Muscle of leg (tissue), 3 donors: ENCODE measurements at regions not wholly inside any gene's neighbourhood (a gene's known extent, or its start where the extent isn't known, plus 50 kb on each side); places are given as distances from the start of the nearest gene placed in this dataset.
"Not testable (repeated sequence)": the region's sequence is repeated elsewhere in the genome, so short reads cannot be mapped to it uniquely, and the experiment has no call there.

ENCODE experiments used
- DNase-seq: peaks from one replicate; pipeline ENCODE4 v3.0.0; 2013
- H3K27ac ChIP-seq: one replicate; pipeline ENCODE4 v1.5.1; 2013; ENCODE audit warnings: mild to moderate bottlenecking, low read length, control low read depth
- H3K27me3 ChIP-seq: one replicate; pipeline ENCODE4 v1.6.1; 2013; ENCODE audit warnings: low read length; ENCODE audit not compliant: control insufficient read depth, insufficient read depth
- H3K36me3 ChIP-seq: one replicate; pipeline ENCODE4 v1.6.1; 2013; ENCODE audit warnings: low read length; ENCODE audit not compliant: control insufficient read depth, insufficient read depth
- H3K4me1 ChIP-seq: one replicate; pipeline ENCODE4 v1.6.1; 2013; ENCODE audit warnings: low read length; ENCODE audit not compliant: control insufficient read depth, insufficient read depth
- H3K4me3 ChIP-seq: one replicate; pipeline ENCODE4 v1.5.1; 2013; ENCODE audit warnings: low read length, control low read depth
- H3K9me3 ChIP-seq: replicated peaks from 2 replicates; pipeline ENCODE4 v1.6.1; 2013; ENCODE audit warnings: low read depth, low read length; ENCODE audit not compliant: control insufficient read depth
- WGBS: methylation state at CpG from one replicate; pipeline ENCODE4 v1.1.5; 2013; ENCODE audit warnings: missing lambda C conversion rate; ENCODE audit not compliant: insufficient coverage; 5-methylcytosine and 5-hydroxymethylcytosine counted together

DNA sequence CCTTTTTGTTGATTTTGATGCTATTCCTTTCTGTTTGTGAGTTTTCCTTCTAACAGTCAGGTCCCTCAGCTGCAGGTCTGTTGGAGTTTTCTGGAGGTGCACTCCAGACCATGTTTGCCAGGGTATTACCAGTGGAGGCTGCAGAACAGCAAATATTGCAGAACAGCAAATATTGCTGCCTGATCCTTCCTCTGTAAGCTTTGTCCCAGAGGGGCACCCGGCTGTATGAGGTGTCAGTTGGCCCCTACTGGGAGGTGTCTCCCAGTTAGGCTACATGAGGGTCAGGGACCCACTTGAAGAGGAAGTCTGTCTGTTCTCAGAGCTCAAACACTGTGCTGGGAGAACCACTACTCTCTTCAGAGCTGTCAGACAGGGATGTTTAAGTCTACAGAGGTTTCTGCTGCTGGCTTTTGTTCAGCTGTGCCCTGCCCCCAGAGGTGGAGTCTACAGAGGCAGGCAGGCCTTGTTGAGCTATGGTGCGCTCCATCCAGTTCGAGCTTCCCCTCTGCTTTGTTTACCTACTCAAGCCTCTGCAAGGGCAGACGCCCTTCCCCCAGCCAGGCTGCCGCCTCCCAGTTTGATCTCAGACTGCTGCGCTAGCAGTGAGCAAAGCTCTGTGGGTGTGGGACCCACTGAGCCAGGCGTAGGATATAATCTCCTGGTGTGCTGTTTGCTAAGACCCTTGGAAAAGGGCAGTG is 70.3 kb upstream of the CECR2 start:
- not testable (repeated sequence) for H3K9me3 ChIP-seq, H3K27ac ChIP-seq, DNase-seq, H3K36me3 ChIP-seq, H3K4me3 ChIP-seq, H3K27me3 ChIP-seq, H3K4me1 ChIP-seq
- 92% methylated on average over 6 of the region's 7 CpGs for WGBS

DNA sequence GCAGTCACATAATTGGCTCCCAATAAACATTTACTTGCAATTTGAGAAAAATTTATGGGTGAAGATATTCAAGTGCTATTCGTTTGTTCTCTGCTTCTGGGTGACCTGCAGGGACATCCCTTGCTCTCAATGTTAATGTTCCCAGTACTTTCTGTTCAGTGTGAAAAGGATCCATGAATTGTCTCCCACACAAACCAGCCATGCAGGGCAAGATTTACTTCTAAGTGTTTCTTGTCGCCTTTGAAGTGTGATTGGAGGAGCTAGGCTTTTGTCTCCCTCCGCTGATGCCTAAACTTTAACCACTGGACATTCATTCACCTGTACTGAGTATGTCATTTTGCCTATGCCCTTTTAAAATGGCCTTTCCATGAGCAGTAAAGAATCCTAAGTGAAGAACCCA is 66.4 kb upstream of the ADA2 start:
- H3K27me3 ChIP-seq: no peaks in the 10 kb centered on the region
- H3K27ac ChIP-seq: no peak overlapping the region
- WGBS: no CpG with 5 or more reads among the region's 3 CpGs
- H3K9me3 ChIP-seq: no peaks in the 10 kb centered on the region
- no peak for DNase-seq
- H3K36me3 ChIP-seq: no peaks in the 10 kb centered on the region
- no peak overlapping the region for H3K4me3 ChIP-seq
- H3K4me1 ChIP-seq: peaks cover 3% of the 10 kb centered on the region

DNA sequence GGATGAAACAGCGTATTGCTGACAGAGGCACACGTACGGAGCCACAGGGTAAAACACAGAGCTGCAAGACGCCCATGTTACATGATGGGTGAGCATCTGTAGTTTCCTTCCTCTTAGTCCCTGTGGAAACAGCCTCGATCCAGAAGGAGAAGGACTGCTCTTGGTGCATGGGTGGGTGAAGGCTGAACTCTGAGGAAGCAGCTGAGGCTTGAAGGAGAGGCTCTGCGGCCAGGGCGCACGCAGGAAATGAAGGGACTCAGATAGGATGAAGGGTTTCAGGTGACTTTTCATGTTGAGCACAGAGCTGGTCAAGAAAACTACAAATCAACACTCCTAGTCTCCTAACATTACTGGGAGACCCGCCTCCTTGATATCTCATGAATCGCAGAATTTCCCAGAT is 65.7 kb upstream of the ADA2 start:
- Histone ChIP-seq H3K36me3 (no peaks in the 10 kb centered on the region), H3K4me3 (no peak overlapping the region), H3K4me1 (peaks cover 3% of the 10 kb centered on the region), H3K27me3 (no peaks in the 10 kb centered on the region), H3K27ac (no peak overlapping the region), H3K9me3 (no peaks in the 10 kb centered on the region)
- no peak for DNase-seq
- WGBS: 68% methylated on average over 4 of the region's 10 CpGs

DNA sequence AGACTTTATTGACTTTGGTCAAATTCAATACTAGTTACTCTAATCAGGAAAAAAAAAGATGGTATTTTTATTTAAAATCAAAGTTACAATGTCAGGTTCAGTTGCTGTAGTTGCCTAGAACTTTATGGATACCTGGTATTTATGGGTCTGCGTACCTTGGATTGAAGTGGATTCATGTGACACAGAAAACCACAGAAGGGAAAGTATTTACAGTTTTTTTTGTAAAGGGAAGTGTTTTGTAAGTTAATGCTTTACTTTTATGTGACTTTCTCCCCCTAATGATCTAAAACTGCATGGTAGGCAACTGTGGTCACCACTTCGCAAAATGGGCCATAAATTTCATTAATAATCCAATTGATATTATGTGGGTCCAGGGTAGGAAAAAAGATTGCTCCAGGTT is 65.2 kb upstream of the ADA2 start:
- Histone ChIP-seq H3K27me3 (no peaks in the 10 kb centered on the region), H3K27ac (no peak overlapping the region), H3K4me3 (no peak overlapping the region), H3K4me1 (peaks cover 4% of the 10 kb centered on the region), H3K36me3 (no peaks in the 10 kb centered on the region), H3K9me3 (no peaks in the 10 kb centered on the region)
- DNase-seq: no peak
- no CpG with 5 or more reads among the region's 2 CpGs for WGBS

DNA sequence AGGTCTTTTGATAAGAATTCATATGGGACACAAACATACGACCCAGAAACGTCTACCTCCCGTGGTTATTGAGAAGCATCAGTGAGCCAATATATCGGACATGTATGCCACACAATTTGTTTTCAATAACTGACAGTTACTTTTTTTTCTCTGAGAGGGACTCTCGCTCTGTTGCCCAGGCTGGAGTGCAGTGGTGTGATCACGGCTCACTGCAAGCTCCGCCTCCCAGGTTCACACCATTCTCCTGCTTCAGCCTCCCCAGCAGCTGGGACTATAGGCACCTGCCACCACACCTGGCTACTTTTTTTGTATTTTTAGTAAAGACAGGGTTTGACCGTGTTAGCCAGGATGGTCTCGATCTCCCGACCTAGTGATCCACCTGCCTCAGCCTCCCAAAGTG is 64.6 kb upstream of the ADA2 start:
- not testable (repeated sequence) for H3K27me3 ChIP-seq, H3K36me3 ChIP-seq, H3K4me3 ChIP-seq, DNase-seq, H3K4me1 ChIP-seq, H3K27ac ChIP-seq, H3K9me3 ChIP-seq
- 80% methylated on average over 2 of the region's 10 CpGs for WGBS

DNA sequence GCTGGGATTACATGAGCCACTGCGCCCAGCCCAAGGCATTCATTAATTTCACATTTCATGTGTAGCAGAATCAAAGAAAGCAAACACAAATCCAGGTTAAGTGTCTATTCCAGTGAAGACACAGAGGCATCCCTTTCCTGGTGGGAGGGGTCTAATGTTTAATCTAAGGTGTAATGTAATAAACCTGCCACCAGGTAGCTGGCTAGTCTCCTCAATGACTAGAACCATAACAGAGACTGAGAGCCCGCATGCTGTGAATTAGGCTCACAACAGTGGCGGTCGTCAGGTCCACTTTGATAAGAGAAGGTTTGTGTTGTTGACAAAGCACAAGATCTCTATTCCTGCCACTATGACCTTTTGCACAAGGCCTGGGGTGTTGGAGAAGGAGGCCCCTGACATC is 64.2 kb upstream of the ADA2 start:
- no peak overlapping the region for H3K27ac ChIP-seq
- no peaks in the 10 kb centered on the region for H3K27me3 ChIP-seq
- peaks cover 8% of the 10 kb centered on the region for H3K4me1 ChIP-seq
- H3K9me3 ChIP-seq: no peaks in the 10 kb centered on the region
- DNase-seq: no peak
- no CpG with 5 or more reads among the region's 4 CpGs for WGBS
- no peaks in the 10 kb centered on the region for H3K36me3 ChIP-seq
- H3K4me3 ChIP-seq: no peak overlapping the region

DNA sequence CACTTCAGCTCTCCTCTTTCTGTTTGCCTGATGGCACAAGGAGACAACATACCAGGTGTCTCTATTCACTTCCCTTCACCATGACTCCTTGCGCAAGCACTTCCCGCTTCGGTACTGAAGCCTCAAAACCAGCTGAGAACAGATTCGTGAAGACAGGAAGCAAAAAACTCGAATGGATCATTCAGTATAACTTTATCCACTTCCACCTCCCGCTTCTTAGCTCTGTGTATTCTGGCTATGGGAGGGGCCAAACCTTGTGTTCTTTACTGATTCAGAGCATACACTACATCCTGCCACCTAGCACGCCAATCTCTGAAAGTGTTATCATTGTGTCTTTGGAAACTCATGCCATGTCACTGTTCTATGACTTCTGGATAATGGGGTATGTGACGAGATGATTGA is 62.2 kb upstream of the ADA2 start:
- Histone ChIP-seq H3K36me3 (no peaks in the 10 kb centered on the region), H3K27ac (no peak overlapping the region), H3K9me3 (no peaks in the 10 kb centered on the region), H3K27me3 (no peaks in the 10 kb centered on the region), H3K4me1 (peaks cover 6% of the 10 kb centered on the region), H3K4me3 (no peak overlapping the region)
- 60% methylated on average over 1 of the region's 8 CpGs for WGBS
- no peak for DNase-seq

DNA sequence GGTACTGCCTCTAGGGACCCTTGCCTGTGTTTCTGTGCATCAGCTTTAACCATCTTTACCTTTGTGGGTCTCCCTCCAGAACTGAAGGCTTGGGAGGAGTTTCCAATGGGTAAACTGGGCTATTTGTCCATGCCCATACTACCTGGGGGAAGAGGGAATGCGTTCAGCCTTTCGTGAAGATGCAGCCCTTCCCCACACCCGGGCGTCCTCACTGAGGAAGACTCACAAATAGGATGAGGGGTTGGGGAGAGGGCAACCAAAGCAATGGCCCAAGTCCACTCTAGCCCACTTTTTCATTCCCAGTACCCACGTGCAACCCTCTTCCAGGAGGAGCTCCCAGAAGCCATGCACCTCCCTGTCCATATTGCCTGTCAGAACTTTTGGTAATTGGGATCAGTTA is 61.8 kb upstream of the ADA2 start:
- no peaks in the 10 kb centered on the region for H3K36me3 ChIP-seq
- no peak for DNase-seq
- no peaks in the 10 kb centered on the region for H3K27me3 ChIP-seq
- H3K4me3 ChIP-seq: no peak overlapping the region
- WGBS: no CpG with 5 or more reads among the region's 5 CpGs
- H3K9me3 ChIP-seq: no peaks in the 10 kb centered on the region
- H3K27ac ChIP-seq: no peak overlapping the region
- H3K4me1 ChIP-seq: peaks cover 6% of the 10 kb centered on the region

DNA sequence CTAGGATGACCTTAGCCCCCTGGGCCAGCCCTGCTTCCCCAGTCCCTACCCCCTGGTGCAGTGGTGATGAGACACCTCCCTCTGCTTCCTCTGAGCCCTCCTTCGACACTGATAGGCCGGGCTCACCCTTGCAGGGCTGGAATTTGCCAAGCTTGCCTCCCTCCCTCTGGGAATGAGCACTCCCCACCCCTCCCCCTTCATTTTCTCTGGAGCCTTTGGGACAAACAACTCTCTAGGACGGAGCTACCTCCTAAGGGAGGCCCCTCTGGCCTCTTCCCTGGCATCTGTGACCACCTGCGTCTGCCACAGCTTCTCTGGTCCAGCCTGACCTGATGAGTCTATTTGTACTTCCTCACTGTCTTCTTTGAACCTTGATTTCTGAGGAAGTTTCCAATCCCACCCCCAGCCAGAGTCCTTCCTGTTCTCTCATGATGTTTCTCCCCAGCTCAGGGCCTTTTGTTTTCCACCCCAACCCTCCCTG is 53.3 kb upstream of the ADA2 start:
- no peak overlapping the region for H3K4me3 ChIP-seq
- H3K4me1 ChIP-seq: peaks cover 28% of the 10 kb centered on the region
- 28% methylated on average over 4 of the region's 4 CpGs for WGBS
- H3K27ac ChIP-seq: no peak overlapping the region
- no peaks in the 10 kb centered on the region for H3K36me3 ChIP-seq
- H3K27me3 ChIP-seq: no peaks in the 10 kb centered on the region
- H3K9me3 ChIP-seq: no peaks in the 10 kb centered on the region
- DNase-seq: no peak

DNA sequence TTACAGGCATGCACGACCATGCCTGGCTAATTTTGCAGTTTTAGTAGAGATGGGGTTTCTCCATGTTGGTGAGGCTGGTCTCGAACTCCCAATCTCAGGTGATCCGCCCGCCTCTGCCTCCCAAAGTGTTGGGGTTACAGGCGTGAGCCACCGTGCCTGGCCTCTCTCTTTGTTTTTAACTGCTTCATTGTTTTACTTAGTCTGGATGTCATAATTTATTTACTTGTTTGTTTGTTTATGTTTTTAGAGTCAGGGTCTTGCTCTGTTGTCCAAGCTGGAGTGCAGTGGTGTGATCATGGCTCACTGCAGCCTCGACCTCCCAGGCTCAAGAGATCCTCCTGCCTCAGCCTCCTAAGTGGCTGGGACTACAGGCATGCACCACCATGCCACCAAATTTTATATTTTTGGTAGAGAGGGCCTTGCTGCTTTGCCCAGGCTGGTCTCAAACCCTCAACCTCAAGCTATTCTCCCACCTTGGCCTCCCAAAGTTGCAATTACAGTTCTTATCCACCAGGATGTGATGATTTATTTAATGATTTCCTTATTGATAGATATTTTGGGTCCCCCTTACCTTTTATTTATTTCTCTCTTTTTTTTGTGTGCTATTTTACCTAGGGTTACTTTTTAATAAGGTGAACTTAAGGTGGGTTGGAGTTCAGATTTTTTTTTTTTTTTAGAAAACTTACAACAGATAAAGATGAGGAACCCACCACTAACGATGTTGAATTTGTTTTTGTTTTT is 52.6 kb upstream of the ADA2 start:
- DNase-seq: no peak
- Histone ChIP-seq H3K4me3 (no peak overlapping the region), H3K36me3 (no peaks in the 10 kb centered on the region), H3K4me1 (peaks cover 35% of the 10 kb centered on the region), H3K27ac (no peak overlapping the region), H3K9me3 (no peaks in the 10 kb centered on the region), H3K27me3 (no peaks in the 10 kb centered on the region)
- no CpG with 5 or more reads among the region's 8 CpGs for WGBS
